ENCODE measurements at regions not wholly inside any gene's neighbourhood (a gene's known extent, or its start where the extent isn't known, plus 50 kb on each side); places are given as distances from the start of the nearest gene placed in this dataset.

DNA sequence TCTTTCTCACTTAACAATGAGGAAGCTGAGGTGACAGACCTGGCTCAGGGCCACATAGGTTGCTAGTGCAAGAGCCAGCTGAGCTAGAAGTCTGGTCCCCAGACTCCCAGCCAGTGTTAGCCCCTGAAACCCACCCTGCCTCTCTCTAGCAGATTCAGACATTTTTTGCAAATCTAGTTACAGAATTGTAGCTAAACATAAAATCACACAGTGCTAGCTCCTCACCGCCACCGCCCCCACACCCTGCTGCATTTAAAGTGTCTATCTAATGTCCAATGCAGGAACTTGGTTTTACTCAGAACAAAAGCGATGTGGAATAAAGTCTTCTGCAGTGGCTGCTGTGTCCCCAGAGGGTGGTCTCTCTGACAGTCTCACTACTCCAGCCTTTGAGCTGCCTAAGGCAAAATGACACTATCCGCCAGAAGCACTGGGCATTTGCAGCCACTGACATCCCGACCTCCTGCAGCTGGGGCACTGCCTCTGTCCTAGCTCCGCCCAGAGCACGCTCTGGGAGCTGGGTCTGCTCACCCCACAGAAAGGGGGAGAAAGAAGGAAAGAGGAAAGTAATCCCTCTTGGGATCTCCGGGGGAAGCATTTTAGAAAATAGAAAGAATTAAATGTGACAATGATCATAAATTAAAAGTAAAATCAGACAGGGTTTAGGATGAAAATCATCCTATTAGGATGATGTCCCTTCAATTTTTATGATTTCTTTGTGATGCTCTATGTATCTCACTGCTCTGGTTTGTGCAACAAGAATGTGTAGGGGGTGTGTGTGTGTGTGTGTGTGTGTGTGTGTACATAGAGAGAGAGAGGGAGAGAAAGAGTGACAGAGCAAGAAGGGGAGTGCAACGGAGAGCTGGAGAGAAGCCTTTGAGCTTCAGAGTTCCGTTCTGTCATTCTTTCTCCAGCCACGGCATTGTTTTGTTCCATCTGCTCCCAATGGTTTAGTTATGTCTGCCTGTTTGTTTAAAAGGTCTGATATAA is 50.5 kb upstream of the ST8SIA3 start:
- TF ChIP-seq, protein P1, sequence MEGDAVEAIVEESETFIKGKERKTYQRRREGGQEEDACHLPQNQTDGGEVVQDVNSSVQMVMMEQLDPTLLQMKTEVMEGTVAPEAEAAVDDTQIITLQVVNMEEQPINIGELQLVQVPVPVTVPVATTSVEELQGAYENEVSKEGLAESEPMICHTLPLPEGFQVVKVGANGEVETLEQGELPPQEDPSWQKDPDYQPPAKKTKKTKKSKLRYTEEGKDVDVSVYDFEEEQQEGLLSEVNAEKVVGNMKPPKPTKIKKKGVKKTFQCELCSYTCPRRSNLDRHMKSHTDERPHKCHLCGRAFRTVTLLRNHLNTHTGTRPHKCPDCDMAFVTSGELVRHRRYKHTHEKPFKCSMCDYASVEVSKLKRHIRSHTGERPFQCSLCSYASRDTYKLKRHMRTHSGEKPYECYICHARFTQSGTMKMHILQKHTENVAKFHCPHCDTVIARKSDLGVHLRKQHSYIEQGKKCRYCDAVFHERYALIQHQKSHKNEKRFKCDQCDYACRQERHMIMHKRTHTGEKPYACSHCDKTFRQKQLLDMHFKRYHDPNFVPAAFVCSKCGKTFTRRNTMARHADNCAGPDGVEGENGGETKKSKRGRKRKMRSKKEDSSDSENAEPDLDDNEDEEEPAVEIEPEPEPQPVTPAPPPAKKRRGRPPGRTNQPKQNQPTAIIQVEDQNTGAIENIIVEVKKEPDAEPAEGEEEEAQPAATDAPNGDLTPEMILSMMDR (conservative IDR thresholded peaks at IDR 0.05 in 1 of 2, IDR thresholded peaks at IDR 0.05 in 1 of 2; ENCODE audit: extremely low read depth in 1 of 2, insufficient read depth in 1 of 2, low read depth in 1 of 2, low read length in 2 of 2) = no peak
- no peak for TF ChIP-seq EZH2 (IDR thresholded peaks at IDR 0.05; ENCODE audit: borderline replicate concordance, low read length)

Measured in mammary epithelial cell (primary cell).